Right renal cortex interstitium (tissue), 3 donors: ENCODE measurements at regions not wholly inside any gene's neighbourhood (a gene's known extent, or its start where the extent isn't known, plus 50 kb on each side); places are given as distances from the start of the nearest gene placed in this dataset.
"Not testable (repeated sequence)": the region's sequence is repeated elsewhere in the genome, so short reads cannot be mapped to it uniquely, and the experiment has no call there.

Experiments used
- DNase-seq, 3 donors: peaks; one replicate each; pipeline ENCODE4 v3.0.0-alpha.2; 2013; ENCODE audit warnings: low read depth in 3 of 3, low spot score in 2 of 3

DNA sequence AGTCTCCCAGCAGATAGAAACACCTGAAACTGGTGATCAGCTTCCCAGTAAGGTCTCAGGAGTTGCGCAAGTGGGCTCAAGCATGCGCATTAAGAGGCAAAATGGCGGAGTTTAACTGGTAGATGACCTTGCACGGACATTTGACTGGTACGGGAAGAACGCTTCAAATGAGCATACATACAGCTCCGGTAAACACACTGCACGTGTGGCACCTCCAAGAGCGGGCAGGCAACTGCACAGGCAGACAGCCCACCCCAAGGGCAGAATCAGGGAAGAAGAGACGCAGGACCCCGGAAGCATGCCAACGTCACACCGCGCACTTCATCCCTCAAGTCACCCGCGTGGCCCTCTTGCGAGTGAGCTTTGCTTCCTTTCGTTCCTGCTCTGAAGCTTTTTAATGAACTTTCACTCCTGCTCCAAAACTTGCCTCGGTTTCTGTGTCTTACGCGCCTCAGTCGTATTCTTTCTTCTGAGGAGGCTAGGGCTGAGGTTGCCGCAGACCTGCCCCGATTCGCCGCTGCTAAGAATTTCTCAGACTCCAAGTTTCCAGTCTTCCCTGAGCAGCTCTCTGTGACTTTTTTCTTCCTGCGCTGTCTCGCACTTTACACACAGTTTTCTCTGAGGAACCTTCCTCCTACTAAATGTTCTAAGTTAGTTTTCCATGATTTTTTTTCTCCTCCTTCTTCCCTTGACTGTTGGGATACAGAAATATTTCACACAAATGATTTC, 180.7 kb upstream of the ZFP42 start:
- no peak for DNase-seq

GRCh38 chr4:187826725-187827124, 168.8 kb upstream of the ZFP42 start:
- no peak for DNase-seq

DNA sequence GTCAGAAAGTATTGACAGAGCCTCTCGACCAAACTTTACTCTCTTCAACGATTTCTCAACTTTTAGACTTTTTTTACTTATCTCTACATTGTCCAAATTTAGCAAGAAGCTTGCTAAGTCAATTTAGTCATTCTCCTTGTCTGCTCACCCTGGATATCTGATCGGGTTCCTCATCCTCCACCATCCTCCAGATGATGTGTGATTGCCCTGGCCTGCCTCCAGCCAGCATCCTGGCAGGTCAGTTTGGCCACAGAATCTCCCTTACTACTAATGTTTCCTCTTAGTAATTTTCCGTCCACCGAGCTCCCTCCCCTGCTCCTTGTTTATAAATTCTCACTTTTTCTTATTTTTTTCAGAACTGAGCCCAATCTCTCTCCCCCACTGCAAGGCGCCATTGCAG, 167.9 kb upstream of the ZFP42 start:
- no peak for DNase-seq

- no peak for DNase-seq
Measured at GRCh38 chr4:187839765-187840164, 155.8 kb upstream of the ZFP42 start.

DNA sequence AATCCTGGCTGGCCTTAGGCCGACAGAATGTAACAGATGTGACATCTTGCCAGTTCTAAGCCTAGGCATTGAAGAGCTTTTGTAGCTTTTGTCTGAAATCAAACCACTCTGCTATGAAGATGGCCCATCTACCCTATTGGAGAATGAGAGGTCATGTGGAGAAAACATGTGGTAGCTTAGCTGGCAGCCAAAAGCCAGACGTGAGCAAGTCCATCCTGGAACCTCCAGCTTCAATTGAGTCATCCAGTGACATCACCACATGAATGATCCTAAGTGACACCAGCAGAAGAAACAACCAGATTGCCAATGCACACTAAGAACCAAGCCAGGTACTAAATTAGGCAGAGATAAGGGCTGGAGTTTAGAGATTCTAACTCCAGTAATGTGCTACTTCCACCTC, 154.8 kb upstream of the ZFP42 start:
- DNase-seq: no peak

DNA sequence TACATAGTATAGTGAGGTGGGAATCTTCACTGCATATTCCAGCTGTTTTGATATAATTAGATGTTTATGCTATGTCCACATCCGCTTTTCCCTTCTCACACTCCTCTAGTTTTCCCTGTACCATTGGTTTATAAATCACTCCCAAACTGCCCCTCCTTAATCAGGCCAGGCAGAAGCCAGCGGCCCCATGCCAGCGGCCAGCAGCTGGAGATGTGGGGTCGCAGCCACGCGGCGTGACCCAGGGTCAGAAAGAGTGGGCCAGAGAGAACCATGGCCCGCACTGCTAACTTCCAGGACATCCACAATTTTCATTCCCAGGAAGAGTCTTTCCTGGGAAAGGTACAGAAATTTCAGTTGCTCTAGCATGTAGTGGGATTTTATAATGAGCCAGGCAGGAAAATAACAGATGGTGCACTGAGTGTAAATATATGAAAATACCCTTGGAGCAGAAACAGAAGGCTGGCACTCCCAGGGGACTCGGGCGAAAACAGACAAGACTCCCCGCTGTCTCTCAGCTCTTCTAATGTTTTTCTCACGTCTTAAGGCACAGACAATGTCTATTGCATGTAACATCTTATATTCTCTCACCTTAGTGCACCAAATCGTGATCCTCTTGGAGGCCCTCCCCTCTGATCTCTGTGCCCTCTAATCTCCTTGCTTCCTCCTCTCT, 145.9 kb upstream of the ZFP42 start:
- no peak for DNase-seq

DNA sequence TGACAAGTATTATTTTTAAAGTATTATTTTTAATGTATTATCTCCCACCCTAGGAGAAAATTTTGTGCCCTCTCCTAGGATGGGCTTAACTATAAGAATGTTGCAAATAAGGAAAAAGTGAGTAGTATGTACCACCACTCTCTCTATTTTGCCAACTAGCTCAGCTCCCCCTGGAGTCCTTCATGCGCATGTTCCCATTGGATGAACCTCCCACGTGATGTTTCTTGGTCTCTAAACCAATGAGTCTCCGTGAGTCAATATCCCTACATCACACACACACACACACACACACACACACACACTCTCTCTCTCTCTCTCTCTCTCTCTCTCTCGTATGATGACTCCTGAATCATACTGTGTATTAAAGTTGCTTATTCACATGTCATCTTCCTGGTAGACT, 129.7 kb upstream of the ZFP42 start:
- DNase-seq: no peak

DNA sequence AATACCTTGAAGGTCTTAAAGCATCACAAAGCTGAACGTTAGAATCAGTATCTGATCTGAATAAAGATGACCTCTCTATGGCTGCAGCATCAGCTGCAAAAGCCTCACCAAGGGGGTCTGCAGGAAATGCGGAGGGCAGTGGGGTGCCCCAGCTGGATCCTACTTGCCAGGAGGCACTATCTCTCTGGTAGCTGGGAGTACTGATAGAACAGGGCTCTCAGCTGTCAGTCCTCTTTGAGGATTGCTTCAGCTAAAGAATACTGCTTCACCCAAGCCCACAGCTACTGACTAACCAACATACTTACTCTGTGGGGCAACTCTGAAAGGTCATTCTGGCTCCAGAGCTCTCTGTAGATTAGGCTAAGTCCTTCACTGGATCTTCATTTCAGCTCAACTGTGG, 112.5 kb upstream of the ZFP42 start:
- DNase-seq: no peak

DNA sequence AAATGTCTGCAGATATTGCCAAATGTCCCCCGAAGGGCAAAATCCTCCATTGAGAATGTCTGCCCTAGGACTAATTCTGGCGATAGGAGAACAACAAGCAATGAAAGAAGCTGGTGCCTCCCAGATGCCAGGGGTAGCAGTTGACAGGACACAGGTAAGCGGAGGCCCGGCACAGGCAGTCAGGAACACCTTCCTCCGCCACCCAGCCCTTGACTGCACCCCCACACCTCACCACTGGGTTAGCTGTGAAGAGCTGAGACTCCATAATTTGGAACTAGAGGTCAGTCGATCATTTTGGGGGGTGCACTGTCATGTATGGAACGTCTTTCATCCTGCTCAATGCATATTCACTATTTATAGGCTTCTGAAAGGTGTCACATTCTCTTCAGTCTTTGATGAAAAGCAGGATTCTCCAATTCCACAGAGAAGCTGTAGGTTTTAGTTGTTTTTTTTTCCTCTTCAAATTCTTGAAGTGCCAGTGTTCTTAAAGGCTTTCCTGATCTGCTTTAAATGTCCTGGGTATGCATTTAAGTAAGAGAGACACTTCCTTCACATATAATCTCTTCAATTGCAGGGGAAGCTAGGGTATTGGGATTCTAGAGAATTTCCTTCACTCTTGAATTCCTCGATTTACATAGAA, 111.6 kb upstream of the ZFP42 start:
- no peak for DNase-seq

DNA sequence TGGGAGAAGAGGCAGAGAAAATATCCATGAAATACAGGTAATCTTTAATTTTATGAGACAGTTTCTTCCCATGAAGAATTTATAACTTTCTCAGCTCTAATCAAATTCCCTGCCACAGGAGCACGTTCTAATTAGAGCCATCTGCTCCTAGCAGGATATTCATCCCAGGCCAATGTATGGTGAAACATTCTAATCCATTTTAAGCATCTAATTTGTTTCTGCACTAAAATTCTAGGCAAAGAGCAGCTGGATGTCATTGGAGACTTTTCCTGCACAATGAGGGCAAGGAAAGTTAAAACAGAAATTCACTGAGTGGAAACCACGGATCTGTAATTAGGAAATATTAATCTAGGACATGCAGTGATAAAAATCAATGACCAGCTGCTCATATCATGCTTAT, 107.7 kb upstream of the ZFP42 start:
- no peak for DNase-seq

DNA sequence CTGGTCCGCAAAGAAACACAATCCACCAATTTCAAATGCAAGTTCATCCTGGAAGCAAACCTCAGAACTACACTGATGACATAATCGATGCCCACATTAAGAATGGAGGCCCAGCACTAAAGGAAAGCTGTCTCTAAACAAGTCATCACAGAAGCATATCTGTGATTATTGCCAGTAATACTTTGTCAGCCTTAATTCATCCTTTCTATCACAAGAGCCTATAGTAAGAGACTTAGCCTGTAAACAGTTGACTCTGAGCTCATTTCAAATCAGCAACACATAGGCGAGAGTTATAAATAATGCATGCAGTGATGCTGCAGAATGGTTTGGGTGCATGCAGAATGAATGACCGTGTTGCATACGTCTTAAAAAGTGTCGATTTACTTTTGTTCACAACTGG, 105.9 kb upstream of the ZFP42 start:
- no peak for DNase-seq

DNA sequence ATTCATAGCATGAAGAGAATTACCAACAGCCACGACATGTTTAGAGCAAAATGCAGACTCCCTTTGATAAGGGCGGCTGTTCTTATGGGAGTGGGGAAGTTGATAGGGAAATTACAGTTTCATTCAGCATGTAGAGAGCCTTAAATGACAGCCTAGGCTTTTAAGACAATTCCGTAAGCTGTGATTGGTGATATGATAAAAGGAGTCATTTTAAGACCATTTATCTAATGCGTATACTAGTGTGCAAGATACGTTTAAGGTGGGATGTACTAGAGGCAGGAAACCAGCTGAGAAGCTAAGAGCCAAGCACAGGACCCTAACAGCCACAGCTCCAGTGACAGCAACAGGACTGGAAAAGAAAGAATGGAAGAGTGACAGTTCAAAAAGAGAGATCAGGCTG, 102.2 kb upstream of the ZFP42 start:
- no peak for DNase-seq

DNA sequence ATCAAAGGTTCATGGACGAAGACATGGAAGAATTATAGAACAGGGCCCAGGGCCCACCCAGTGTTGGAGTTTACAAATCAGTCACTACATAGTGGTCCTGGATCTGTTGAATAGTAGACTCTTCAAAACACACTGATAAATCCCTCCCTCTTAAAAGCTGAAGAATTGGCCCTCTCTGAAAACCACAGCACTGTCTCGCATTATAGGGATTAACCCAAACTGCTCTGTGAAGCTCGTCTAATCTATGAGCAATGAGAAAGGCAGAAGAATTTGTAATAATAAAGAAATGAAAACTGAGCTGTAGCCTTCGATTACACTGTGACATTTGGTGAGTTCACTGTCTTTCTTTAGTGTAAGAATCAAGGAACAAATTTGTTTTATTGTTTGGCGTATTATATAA, 92.5 kb upstream of the ZFP42 start:
- no peak for DNase-seq

DNA sequence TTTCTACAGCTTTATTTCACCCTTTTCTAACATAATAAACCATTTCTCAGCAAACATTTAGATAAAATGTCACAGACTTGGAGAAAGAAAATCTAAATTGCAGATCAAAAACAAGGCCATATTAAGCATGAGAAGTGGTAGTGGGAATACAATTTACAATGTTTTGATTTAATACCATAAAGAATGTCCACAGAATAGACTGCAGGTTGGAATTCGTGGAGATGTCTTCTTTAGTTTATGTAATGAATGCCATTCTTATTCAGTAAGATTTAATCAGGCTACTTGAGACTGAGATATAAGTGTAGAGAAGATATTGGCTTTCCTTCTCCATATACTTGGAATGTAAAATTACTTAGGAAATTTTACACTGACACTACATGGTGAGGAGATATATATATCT, 91.9 kb upstream of the ZFP42 start:
- no peak for DNase-seq

- DNase-seq: no peak
Measured at GRCh38 chr4:187908079-187908561, 87.5 kb upstream of the ZFP42 start.

GRCh38 chr4:187908731-187909130, 86.8 kb upstream of the ZFP42 start:
- no peak for DNase-seq

DNA sequence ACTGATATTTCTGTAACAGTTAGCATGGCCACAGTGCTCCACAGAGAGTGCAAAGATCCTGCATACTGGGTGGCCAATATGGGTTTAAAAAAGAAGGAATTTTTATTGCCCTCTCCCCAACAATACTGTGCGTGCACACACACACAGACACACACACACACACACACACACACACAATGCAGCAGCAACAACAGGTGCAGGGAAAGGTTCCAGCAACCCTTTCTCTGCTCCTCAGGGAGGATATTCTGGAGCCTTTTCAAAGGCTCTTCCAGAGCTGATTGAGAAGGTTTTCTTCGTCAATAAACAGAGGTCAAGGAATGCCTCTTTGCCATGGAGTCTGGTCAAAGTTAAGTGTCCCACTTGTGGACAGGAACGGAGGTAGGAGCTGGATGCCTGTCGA, 84.8 kb upstream of the ZFP42 start:
- DNase-seq: no peak

DNA sequence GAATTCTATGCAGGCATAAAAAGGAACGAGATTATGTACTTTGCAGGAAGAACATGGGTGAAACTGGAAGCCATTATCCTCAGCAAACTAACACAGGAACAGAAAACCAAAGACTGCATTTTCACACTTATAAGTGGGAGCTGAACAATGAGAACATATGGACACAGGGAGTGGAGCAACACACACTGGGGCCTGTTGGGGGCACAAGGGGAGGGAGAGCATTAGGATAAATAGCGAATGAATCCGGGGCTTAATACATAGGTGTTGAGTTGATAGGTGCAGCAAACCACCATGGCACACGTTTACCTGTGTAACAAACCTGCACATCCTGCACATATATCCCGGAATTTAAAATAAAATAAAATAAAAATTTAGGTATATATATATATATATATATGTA, 80.2 kb upstream of the ZFP42 start:
- not testable (repeated sequence) for DNase-seq

DNA sequence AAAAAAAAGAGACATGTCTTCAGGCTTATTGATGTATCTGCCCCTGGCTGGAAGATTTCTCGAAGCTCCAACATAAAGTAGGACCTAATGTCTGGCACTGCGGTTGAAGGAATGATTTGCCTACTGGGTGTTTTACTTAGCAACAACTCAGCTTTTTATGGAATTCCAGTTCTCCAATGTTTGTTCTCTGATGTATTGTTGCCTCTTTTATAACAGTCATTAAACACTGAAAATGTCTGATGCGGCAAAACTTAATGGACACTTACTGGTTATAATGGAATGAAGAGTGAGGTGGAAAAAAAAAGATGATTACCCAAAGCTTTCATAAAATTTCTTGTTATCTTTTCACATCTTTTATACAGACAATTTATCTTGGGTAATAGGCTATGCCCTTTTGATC, 75.6 kb upstream of the ZFP42 start:
- DNase-seq: no peak

- DNase-seq: no peak
Measured at GRCh38 chr4:187921946-187922623, 73.5 kb upstream of the ZFP42 start.

- DNase-seq: no peak
Measured at GRCh38 chr4:187929024-187929423, 66.5 kb upstream of the ZFP42 start.

GRCh38 chr4:187934766-187935165, 60.8 kb upstream of the ZFP42 start:
- DNase-seq: no peak
